ENCODE measurements at regions not wholly inside any gene's neighbourhood (a gene's known extent, or its start where the extent isn't known, plus 50 kb on each side); places are given as distances from the start of the nearest gene placed in this dataset.
"Not testable (repeated sequence)": the region's sequence is repeated elsewhere in the genome, so short reads cannot be mapped to it uniquely, and the experiment has no call there.

- no peaks in the 10 kb centered on the region for H3K4me1 ChIP-seq (ENCODE audit: control insufficient read depth in 1 of 2, insufficient read depth in 2 of 2, low read length in 2 of 2)
- no peak for ATAC-seq
- H3K9me3 ChIP-seq (ENCODE audit: control insufficient read depth in 1 of 2, insufficient read depth in 1 of 2, low read depth in 1 of 2, low read length in 2 of 2): peaks cover 0 to 6% of the 10 kb centered on the region in 2 experiments; a peak in 2 of 4 replicates
- POLR2A ChIA-PET: no interaction called here
- CTCF ChIA-PET: interaction anchor here (1.4 kb wide), 1 partner anchor 11 kb away, joined by 6 read pairs; no protein-coding TSS in a partner anchor
- no peak for DNase-seq (ENCODE audit: low read depth, low spot score)
- no peaks in the 10 kb centered on the region for H3K27me3 ChIP-seq (ENCODE audit: insufficient read depth, low read length)
- no peak overlapping the region for H3K4me2 ChIP-seq (ENCODE audit: low read length)
- no peaks in the 10 kb centered on the region for H3K79me2 ChIP-seq (ENCODE audit: insufficient read depth, low read length)
- no peak overlapping the region for H3K27ac ChIP-seq (ENCODE audit: low read depth, low read length)
- no peak overlapping the region for H3K4me3 ChIP-seq (replicated peaks in 1 of 2; ENCODE audit: low read depth in 1 of 2, low read length in 2 of 2)
- RAD21 ChIA-PET (ENCODE audit: low non-redundant PET in 1 of 2, low total read pairs in 2 of 2, uncharacterized antibody in 2 of 2, unreplicated experiment in 2 of 2): no interaction called here
- TF ChIP-seq MAX (IDR thresholded peaks at IDR 0.05) (no peak), YY1 (IDR thresholded peaks at IDR 0.05; ENCODE audit: extremely low read depth, insufficient replicate concordance, low read depth, low read length) (no peak), RAD21 (IDR thresholded peaks at IDR 0.05; ENCODE audit: low read depth) (no peak), ZNF274 (IDR thresholded peaks at IDR 0.05; ENCODE audit: low read depth, low read length) (no peak), TCF7L2 (IDR thresholded peaks at IDR 0.05; ENCODE audit: borderline replicate concordance, extremely low read depth, insufficient read depth, insufficient read length) (no peak), POLR2AphosphoS5 (IDR thresholded peaks at IDR 0.05; ENCODE audit: low read depth, low read length) (no peak), ZFX (IDR thresholded peaks at IDR 0.05) (no peak), EZH2phosphoT487 (IDR thresholded peaks at IDR 0.05; ENCODE audit: borderline replicate concordance) (no peak), EGR1 (IDR thresholded peaks at IDR 0.05; ENCODE audit: low read depth) (no peak), CTCF (IDR thresholded peaks at IDR 0.05 in 2 of 3, conservative IDR thresholded peaks at IDR 0.05 in 1 of 3; ENCODE audit: borderline replicate concordance in 1 of 3, insufficient read depth in 1 of 3, low read depth in 2 of 3, low read length in 2 of 3) (no peak), FOSL1 (IDR thresholded peaks at IDR 0.05; ENCODE audit: low read depth) (no peak), CEBPB (IDR thresholded peaks at IDR 0.05; ENCODE audit: low read depth) (no peak), SP1 (IDR thresholded peaks at IDR 0.05; ENCODE audit: low read depth) (no peak), POLR2A (IDR thresholded peaks at IDR 0.05; ENCODE audit: borderline replicate concordance, extremely low read depth, insufficient read depth, insufficient read length) (no peak)
- no peaks in the 10 kb centered on the region for H4K20me1 ChIP-seq (ENCODE audit: insufficient read depth)
- H2AFZ ChIP-seq (ENCODE audit: low read depth, low read length, poor library complexity, severe bottlenecking): no peak overlapping the region
- intact Hi-C loops (cut with micrococcal nuclease): no loop called here
- no peak overlapping the region for H3K9ac ChIP-seq (ENCODE audit: low read length)
- H3K9me2 ChIP-seq (ENCODE audit: insufficient read depth): no peaks in the 10 kb centered on the region
- H3K36me3 ChIP-seq (ENCODE audit: control insufficient read depth in 1 of 2, insufficient read depth in 2 of 2, low read length in 2 of 2): no peaks in the 10 kb centered on the region
- no TSS peak for BruUV-seq (replicated peaks)
These were observed 284.0 kb upstream of the PMFBP1 start for GRCh38 chr16:72455743-72456659.

- H4K20me1 ChIP-seq (ENCODE audit: insufficient read depth); H3K4me1 ChIP-seq (ENCODE audit: control insufficient read depth in 1 of 2, insufficient read depth in 2 of 2, low read length in 2 of 2); H3K27me3 ChIP-seq (ENCODE audit: insufficient read depth, low read length); H3K9me2 ChIP-seq (ENCODE audit: insufficient read depth); H3K9me3 ChIP-seq (ENCODE audit: control insufficient read depth in 1 of 2, insufficient read depth in 1 of 2, low read depth in 1 of 2, low read length in 2 of 2); H3K79me2 ChIP-seq (ENCODE audit: insufficient read depth, low read length); DNase-seq (ENCODE audit: low read depth, low spot score); H3K36me3 ChIP-seq (ENCODE audit: control insufficient read depth in 1 of 2, insufficient read depth in 2 of 2, low read length in 2 of 2); CTCF ChIA-PET; H2AFZ ChIP-seq (ENCODE audit: low read depth, low read length, poor library complexity, severe bottlenecking); H3K4me3 ChIP-seq (replicated peaks in 1 of 2; ENCODE audit: low read depth in 1 of 2, low read length in 2 of 2); H3K27ac ChIP-seq (ENCODE audit: low read depth, low read length); H3K4me2 ChIP-seq (ENCODE audit: low read length); intact Hi-C loops (cut with micrococcal nuclease); POLR2A ChIA-PET; H3K9ac ChIP-seq (ENCODE audit: low read length); ATAC-seq; BruUV-seq (replicated peaks): not testable (repeated sequence)
- RAD21 ChIA-PET (ENCODE audit: low non-redundant PET in 1 of 2, low total read pairs in 2 of 2, uncharacterized antibody in 2 of 2, unreplicated experiment in 2 of 2): interaction anchor here in 1 of 2 experiments (0.6 kb wide), 1 partner anchor 12 kb away, joined by 3 read pairs; no protein-coding TSS in a partner anchor
These were observed 281.9 kb upstream of the PMFBP1 start for GRCh38 chr16:72453856-72454255.

Measured in HCT116 (cell line).